ENCODE measurements at regions not wholly inside any gene's neighbourhood (a gene's known extent, or its start where the extent isn't known, plus 50 kb on each side); places are given as distances from the start of the nearest gene placed in this dataset.

DNA sequence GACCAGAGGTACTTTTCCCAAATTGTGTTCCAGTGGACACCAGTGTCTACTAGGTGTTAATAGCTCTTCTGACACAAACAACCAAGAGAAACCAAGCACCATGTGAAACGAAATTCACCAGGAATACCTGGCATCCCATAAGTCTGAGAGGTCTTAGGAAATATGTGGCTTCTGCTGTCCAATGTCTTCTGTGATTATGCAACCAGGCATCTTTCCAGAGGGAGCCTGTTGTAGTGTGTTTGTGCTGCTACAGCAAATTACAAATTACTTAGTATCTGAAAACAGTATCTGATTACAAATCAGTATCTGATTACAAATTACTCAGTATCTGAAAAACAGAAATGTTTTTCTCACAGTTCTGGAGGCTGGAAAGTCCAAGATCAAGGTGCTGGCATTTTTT lies 133.6 kb upstream of the NPVF start:
- no peaks in the 10 kb centered on the region for H3K27me3 ChIP-seq
- intact Hi-C loops (cut with DNase I): no loop called here
- H3K4me1 ChIP-seq (replicated peaks in 1 of 2): no peaks in the 10 kb centered on the region
- TF ChIP-seq, protein P1, sequence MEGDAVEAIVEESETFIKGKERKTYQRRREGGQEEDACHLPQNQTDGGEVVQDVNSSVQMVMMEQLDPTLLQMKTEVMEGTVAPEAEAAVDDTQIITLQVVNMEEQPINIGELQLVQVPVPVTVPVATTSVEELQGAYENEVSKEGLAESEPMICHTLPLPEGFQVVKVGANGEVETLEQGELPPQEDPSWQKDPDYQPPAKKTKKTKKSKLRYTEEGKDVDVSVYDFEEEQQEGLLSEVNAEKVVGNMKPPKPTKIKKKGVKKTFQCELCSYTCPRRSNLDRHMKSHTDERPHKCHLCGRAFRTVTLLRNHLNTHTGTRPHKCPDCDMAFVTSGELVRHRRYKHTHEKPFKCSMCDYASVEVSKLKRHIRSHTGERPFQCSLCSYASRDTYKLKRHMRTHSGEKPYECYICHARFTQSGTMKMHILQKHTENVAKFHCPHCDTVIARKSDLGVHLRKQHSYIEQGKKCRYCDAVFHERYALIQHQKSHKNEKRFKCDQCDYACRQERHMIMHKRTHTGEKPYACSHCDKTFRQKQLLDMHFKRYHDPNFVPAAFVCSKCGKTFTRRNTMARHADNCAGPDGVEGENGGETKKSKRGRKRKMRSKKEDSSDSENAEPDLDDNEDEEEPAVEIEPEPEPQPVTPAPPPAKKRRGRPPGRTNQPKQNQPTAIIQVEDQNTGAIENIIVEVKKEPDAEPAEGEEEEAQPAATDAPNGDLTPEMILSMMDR (IDR thresholded peaks at IDR 0.05): no peak
- TF ChIP-seq POLR2A (IDR thresholded peaks at IDR 0.05): no peak
- DNase-seq: peak in 2 of 7 donors; percentile 18 to 24
- no peak overlapping the region for H3K27ac ChIP-seq
- 40 to 66% (median 52%) methylated on average over 1 of the region's 1 CpG for WGBS, 4 donors
- H3K36me3 ChIP-seq (replicated peaks in 1 of 2): no peaks in the 10 kb centered on the region
- no peaks in the 10 kb centered on the region for H3K9me3 ChIP-seq (replicated peaks in 1 of 3)
- no peak overlapping the region for H3K4me3 ChIP-seq

DNA sequence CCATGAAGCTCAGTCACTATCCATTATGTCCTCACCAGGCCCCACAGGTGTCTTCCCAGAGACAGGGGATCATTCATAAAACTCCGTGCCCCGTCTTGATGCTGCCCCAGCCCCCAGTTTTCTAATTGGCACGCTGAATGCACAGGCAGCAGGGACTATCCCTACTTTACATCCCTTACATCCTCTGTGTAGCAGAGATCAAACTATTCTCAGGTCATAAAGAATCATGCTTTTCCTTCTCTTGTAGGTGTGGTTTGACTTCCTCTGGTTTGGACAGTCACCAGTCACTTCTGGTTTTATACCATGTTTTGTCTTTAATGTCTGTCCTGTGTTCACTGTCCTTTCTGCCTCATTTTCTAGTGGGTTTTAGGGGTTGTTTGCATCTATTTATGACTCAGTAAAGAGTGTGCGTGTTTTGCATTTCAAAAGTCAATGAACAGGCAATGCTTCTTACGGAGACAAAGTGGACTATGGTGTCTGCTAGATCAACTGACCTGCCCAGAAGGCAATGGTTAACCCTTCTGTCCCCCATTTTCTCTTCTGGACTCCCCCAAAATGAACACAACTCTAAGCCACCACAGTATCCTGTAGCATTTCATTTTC lies 140.4 kb upstream of the NPVF start:
- no peak overlapping the region for H3K27ac ChIP-seq
- H3K9me3 ChIP-seq (replicated peaks in 1 of 3): peaks cover 0 to 10% (median 0%) of the 10 kb centered on the region in 3 donors
- 75 to 95% (median 85%) methylated on average over 5 of the region's 5 CpGs for WGBS, 4 donors
- DNase-seq: no peak
- no peak for TF ChIP-seq POLR2A (IDR thresholded peaks at IDR 0.05)
- TF ChIP-seq, protein P1 (IDR thresholded peaks at IDR 0.05): no peak
- no peaks in the 10 kb centered on the region for H3K36me3 ChIP-seq (replicated peaks in 1 of 2)
- H3K4me3 ChIP-seq: no peak overlapping the region
- intact Hi-C loops (cut with DNase I): no loop called here
- H3K27me3 ChIP-seq: no peaks in the 10 kb centered on the region
- H3K4me1 ChIP-seq (replicated peaks in 1 of 2): no peaks in the 10 kb centered on the region

DNA sequence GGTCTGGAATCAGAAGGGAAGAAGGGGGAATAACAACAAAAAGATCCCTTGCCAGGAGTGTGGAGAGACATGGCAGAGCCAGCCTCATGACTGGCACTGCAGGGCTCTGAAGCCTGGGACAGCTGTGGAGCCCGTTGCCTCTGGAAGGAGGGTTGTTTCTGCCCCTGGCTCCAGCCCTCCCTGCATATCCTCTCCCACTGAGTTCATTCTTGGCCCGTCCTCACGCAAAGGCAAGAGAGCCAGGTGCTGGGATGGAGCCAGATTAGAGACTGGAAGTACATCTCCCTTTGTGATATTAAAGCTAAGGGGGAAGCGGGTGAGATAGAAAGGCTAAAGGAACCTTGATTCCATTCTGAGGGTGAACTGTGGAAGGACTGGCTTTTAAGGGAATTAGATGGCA lies 141.5 kb upstream of the NPVF start:
- peak in 1 of 7 donors; percentile 14 for DNase-seq
- Histone ChIP-seq H3K27me3 (no peaks in the 10 kb centered on the region), H3K4me1 (replicated peaks in 1 of 2) (no peaks in the 10 kb centered on the region), H3K27ac (no peak overlapping the region), H3K9me3 (replicated peaks in 1 of 3) (peaks cover 0 to 10% (median 0%) of the 10 kb centered on the region in 3 donors), H3K4me3 (no peak overlapping the region), H3K36me3 (replicated peaks in 1 of 2) (no peaks in the 10 kb centered on the region)
- intact Hi-C loops (cut with DNase I): no loop called here
- 74 to 84% (median 80%) methylated on average over 4 of the region's 4 CpGs for WGBS, 4 donors
- TF ChIP-seq, protein P1 (IDR thresholded peaks at IDR 0.05): no peak
- no peak for TF ChIP-seq POLR2A (IDR thresholded peaks at IDR 0.05)

DNA sequence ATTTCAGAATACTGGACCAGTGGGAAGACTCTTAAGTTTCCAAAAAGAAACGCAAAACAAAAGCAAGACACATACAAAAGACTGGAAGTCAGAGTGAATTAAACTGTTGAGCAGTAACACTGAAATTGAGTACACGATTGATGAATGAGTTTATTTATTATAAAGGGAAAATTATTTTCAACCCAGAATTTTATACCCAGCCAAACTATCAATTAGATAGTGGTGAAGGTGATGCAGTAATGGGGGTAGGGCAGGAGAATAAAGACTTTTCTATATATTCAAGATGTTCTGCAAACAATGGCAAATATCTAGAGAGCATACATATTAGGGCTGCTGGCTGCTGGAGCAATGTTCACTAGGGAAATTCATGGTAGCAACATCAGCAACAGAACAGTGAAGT lies 143.7 kb upstream of the NPVF start:
- Histone ChIP-seq H3K27ac (no peak overlapping the region), H3K36me3 (replicated peaks in 1 of 2) (no peaks in the 10 kb centered on the region), H3K9me3 (replicated peaks in 1 of 3) (peaks cover 0 to 10% (median 0%) of the 10 kb centered on the region in 3 donors), H3K27me3 (no peaks in the 10 kb centered on the region), H3K4me1 (replicated peaks in 1 of 2) (peaks cover 0 to 6% of the 10 kb centered on the region in 2 donors), H3K4me3 (no peak overlapping the region)
- intact Hi-C loops (cut with DNase I): no loop called here
- WGBS, 4 donors: 88 to 98% (median 89%) methylated on average over 2 of the region's 2 CpGs
- TF ChIP-seq POLR2A (IDR thresholded peaks at IDR 0.05): no peak
- TF ChIP-seq, protein P1 (IDR thresholded peaks at IDR 0.05): no peak
- DNase-seq: no peak

Data from adrenal gland (tissue), 9 donors.